Activated CD8-positive, alpha-beta memory T cell treated with anti-CD3 and anti-CD28 coated beads, Interleukin-2, amount 50 U/mL, for 4 hours (primary cell): ENCODE measurements at regions not wholly inside any gene's neighbourhood (a gene's known extent, or its start where the extent isn't known, plus 50 kb on each side); places are given as distances from the start of the nearest gene placed in this dataset.
"Not testable (repeated sequence)": the region's sequence is repeated elsewhere in the genome, so short reads cannot be mapped to it uniquely, and the experiment has no call there.

Experiments
- DNase-seq: peaks from one replicate; pipeline ENCODE4 v3.0.0-alpha.2; 2020

DNA sequence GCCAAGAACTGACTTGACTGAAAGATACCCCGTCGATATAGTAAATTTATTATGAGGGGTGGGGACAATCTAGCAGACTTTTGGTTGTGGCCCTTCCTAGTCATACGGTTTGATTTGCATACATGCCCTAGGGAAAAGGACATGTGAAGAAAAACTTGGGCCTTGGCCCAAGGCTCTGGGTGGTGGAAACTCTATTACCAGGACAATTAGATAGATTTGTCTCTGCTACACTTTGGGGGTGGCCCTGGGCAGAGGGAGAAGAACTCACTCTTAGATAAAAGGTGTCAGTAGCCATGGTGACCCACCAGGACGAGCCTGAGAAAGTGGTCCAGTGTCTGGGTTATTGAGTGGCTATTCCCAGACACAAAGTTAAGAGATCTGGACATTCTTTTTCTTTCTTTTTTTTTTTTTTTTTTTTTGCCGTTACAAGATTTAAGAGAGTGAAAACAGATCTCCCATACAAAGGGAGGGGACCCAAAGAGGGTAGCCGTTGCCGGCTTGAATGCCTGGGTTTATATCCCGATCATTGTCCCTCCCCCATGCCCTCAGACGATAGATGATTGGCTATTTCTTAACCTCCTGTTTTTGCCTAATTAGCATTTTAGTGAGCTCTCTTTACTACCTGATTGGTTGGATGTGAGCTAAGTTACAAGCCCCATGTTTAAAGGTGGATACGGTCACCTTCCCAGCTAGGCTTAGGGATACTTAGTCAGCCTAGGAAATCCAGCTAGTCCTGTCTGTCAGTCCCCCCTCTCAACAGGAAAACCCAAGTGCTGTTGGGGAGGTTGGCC, 96.4 kb upstream of the SMAD3 start:
- no peak for DNase-seq

DNA sequence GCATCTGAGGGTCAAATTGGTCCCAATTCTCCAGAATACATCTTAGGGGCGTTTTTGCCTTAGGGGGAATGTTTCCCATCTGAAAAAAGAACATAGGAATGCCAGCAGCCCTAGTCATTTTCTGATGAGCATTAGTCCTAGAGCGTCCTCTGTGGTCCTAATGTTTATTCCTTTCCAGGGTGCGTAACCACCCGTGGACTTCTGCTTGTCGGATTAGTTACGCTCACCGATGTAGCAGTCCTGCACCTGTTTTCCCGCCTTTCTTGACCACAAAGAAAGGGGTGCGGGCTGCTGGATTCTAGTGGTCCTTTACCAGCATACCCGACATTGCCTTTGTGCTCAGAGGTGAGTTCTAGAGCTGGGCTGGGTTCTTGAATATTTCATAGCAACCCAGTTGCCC, 91.3 kb upstream of the SMAD3 start:
- not testable (repeated sequence) for DNase-seq

DNA sequence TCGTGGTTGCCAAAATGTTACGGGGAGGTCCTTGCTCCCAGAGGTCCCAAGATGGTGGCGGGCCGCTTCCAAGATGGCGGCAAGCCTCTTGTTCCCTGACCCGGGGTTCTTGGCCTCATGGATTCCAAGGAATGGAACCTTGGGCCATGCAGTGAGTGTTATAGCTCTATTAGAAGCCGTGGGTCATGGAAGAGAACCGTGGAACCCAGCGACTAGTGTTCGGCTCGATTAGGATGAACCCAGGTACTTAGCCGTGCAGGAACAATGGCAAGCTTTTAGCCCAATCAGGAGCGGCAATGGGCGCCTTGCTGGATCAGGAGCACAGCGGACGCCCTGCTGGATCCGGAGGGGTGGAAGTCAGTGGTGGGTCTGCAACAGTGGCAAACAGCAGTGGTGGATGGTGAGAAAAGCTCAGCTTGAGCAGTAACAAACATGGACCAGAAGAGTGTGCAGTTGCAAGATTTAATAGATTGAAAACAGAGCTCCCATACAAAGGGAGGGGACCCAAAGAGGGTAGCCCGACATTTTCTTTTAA, 89.2 kb upstream of the SMAD3 start:
- not testable (repeated sequence) for DNase-seq

DNA sequence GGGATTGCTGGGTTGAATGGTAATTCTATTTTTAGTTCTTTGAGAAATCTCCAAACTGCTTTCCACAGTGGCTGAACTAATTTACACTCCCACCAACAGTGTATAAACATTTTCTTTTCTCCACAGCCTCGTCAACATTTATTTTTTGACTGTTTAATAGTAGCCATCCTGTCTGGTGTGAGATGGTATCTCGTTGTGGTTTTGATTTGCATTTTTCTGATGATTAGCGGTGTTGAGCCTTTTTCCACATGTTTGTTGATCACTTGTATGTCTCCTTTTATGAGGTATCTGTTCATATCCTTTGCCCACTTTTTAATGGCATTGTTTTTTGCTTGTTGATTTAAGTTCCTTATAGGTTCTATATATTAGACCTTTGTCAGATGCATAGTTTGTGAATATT, 85.1 kb upstream of the SMAD3 start:
- not testable (repeated sequence) for DNase-seq

DNA sequence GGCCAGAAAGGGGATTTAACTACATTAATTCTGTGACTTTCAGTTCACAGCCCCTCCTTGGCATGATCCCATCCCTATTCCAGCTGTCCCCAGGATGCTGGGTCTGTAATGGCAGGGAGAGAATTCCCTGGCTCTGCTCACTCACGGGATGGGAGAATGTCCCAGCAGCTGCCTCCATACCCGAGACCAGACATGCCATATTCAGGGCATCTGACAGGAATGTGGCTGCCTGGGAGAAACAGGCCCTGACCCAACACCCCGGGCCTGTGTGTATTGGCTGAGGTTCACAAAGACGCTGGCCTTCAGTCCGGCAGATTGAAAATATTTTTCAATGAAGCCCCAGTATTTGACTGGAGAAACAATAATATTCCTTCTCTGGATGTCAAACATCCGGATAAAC, 83.6 kb upstream of the SMAD3 start:
- no peak for DNase-seq

DNA sequence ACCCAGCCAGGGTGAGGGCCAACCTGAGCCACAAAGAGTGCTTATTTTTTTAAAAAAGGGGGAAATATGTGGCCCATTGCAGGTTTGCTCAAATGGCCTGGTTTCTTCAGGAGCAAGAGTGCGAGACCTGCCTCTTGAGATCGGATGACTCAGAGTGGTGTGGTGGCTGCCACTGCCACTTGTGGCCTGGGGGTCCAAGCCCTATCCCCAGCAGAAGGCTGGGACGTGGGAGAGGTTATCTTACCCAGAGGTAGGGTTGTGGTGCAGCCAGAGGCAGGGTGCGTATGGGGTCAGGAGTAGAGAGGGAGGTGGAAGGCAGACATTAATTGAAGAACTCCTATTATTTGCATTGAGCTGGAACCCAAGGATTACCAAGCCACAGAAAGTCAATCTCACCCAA, 83.2 kb upstream of the SMAD3 start:
- DNase-seq: no peak

DNA sequence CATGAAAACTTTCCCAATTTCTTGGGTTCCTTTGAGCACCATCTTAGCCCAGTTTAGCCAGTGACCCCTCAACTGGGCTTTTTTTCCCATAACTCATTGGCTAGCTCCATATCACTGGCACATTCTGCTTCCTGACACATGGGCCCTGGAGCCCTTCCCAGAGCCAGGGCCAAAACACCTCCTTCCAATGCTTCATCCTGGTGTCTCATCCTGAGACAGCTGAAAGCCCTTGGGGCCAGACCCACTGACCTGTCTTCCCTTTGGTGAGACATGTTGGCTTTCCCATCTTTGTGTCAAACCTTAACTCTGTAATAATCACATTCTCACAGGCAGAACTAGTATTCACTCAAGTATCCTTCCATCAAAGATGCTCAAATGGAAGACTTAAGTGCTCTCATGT, 82.6 kb upstream of the SMAD3 start:
- DNase-seq: no peak

DNA sequence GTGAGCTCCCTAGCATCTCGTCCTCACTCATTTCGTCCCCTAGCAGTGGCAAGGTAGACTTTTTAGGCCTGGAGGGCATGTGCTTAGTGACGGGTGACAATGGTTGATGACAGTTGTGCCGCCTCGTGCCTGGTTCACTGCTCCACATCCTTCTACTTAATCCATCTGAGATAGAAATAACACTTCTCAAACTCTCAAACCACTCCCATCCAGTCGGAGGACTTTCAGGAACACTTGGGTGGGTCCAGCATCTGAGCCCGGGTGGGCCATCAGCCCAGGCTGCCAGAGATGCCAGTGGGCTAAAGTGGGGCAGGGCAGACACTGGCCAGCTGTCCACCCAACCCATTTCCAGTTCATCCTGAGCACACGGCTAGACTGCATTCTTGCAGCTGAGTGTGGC, 79.7 kb upstream of the SMAD3 start:
- no peak for DNase-seq

DNA sequence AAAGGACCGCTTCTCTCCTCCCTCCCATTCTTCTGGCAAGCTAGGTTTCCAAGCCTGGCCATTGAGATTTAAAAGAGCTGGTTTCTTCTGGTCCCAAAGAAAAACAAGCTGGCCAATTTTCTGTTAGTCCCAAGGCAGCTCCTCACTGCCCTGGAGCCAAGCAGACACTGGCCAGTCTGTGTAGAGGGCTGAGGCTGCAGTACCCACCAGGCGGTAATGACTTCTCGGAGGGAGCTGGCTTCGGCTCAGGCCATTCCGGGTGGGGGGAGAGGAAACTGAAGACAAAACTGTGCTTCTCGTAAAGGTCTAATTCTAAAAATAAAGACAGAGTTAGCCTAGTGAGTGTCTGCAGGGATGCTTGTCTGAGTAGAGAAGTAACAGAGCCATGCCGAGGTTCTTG, 78.5 kb upstream of the SMAD3 start:
- no peak for DNase-seq

DNA sequence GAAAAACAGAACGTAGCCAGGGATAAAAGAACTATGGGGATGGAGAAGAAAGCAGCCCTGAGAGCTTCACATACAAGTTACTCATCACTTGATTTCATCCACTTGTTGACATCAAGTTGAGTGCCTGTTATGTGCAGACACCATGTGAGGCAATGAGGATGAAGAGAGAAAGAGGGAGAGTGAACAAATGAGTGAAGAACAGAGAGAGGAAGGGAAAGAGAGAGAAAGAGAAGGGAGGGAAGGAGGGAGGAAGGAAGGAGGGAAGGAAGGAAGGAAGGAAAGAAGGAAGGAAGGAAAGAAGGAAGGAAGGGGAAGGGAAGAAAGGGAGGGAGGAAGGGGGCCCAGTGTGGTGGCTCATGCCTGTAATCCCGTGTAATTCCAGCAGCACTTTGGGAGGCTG, 72.3 kb upstream of the SMAD3 start:
- DNase-seq: no peak

DNA sequence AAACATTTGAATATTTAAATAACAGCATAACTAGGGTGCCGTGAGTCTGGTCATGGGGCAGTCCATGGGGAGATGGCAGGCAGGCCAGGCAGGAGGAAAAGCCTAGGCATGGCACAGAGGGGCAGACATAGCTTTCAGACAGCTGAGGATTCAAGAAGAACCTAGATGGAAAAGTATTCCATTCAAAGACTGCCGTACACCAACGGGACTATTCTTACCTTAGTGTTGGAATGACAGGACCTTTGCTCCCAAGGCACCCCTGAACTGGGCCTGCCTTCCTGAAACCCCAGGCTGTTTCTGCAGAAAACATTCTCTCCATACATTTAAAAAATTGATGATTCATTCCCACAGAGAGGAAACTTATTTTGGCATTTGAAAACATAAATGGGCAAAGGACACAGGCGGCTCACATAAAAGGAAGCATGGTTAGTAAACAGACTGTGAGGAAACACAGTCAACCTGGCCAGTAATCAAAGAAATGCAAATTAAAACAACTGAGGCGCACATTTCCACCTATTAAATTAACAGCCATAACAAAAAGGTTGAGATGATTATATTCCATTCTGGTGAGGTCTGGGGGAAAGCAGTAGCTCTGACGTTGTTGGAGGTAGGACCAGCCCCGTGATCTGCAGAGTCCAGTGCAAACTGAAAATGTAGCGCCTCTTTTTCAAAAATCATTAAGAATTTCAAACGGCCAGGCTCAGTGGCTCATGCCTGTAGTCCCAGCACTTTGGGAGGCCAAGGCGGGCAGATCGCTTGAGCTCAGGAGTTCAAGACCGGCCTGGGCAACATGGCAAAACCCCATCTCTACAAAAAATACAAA, 71.3 kb upstream of the SMAD3 start:
- no peak for DNase-seq

DNA sequence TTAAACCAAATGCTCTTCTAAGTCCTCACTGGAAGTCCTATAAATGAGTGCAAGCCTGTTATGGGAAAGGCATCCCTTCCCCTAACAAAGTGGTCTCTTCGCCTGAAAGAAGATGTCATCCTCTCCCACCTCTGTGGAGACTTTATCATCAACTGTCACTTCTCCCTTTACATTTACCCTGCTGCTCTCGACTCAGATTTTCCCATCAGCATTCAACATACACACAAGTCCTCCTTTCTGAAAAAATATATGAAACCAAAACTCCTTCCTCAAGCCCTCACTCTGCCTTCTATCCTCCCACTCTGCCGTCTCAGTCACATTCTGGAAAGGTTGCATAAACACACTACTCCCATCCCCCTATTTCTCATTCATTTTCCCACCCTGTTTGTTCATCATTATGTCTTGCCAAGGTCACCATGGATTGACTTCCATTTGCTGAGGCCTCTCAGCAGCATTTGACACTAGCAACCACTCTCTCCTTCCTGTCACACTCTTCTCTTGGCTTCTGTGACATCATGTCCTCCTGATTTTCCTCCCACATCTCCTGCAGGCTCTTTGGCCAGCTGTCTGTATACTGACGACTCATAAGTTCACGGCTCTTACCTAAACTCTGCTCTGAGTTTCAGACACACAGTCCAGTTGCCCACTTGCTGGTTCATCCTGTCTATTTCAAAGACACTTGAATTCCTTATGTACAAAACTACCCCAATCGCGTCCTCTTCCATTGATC, 70.3 kb upstream of the SMAD3 start:
- no peak for DNase-seq

DNA sequence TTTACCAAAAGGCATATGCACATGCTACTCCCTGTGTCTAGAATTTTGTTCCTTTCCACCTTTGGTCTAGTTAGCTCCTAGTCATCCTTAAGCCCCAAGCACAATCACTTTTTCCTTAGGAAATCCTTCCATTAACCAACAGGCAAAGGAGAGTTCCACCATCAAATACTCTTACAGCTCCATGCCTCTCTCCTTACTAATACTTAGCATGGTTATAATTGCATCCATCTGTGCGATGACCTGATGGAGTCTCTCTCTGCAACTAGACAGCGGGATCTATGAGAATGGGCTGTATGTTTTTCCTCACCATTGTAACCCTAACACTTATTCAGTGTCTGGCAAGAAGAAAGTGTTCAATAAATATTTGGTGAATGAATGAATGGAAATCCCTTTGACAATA, 69.3 kb upstream of the SMAD3 start:
- DNase-seq: no peak

DNA sequence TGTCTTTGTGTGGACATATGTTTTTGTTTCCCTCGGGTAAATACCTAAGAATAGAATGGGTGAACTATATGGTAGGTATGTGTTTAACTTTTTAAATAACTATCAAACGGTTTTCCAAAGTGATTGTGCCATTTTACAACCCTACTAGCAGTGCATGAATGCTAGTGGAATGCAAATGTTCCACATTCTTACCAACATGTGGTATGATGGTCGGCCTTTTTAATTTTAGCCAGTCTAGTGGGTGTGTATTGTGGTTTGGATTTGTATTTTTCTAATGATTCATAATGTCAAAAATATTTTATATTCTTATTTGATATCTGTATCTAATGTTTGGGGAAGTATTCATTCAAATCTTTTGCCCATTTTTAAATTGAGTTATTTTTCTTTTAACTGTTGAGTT, 68.2 kb upstream of the SMAD3 start:
- no peak for DNase-seq

DNA sequence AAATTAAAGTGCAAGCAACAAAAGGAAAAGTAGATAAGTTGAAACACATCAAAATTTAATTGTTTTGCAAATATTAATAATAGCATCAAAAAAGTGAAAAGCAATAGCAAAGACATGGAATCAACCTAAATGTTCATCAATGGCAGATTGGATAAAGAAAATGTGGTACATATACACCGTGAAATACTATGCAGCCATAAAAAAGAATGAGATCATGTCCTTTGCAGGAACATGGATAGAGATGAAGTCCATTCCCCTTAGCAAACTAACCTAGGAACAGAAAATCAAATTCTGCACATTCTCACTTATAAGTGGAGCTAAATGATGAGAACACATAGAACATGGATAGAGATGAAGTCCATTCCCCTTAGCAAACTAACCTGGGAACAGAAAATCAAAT, 67.2 kb upstream of the SMAD3 start:
- DNase-seq: not testable (repeated sequence)

DNA sequence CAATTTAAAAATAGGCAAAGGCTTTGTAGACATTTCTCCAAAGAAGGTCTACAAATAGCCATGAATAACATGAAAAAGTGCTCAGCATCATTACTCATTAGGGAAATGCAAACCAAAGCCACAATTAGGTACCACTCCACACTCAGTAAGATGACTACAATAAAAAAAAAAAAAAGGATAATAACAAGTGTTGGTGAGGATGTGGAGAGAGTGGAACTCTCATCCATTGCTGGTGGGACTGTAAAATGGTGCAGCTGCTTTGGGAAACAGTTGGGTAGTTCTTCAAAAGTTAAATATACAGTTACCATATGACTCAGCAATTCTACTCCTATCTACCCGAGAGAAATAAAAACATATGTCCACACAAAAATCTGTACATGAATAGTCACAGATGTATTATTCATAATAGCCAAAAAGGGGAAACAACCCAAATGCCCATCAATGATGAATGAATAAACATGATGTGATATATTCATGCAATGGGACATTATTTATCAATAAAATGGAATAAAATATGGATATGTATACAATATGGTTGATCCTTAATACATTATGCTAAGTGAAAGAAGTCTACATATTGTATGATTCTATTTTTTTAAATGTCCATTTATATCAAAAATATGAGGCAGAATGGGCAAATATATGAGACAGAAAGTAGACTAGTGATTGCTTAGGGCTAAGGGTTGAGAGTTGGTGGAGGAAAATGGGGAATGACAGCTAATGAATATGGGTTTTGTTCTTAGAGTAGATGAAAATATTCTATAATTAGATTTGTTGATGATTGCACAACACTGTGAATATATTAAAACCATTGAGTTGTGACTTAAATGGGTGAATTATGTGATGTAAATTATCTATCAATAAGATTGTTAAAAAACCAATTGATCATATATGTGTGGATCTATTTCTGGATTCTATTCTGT, 66.1 kb upstream of the SMAD3 start:
- DNase-seq: no peak

DNA sequence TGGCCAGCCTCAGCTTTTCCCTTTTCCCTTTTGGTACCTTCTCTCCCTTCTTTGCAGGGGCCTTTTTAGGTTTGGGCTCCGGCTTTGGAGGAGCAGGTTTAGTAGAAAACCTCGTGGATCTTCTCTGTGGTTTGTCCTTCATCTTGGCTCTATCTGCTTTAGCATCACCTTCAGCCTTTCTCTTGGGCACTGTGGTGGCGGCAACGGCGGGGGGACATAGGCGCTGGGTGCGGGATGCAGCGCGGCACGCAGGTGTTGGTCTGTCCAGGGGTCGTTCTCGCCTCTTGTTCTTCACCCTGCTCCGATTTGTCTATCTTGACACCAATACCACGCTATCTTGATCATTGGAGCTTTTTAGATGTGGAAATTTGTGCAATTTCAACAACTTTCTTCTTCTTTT, 64.5 kb upstream of the SMAD3 start:
- no peak for DNase-seq

DNA sequence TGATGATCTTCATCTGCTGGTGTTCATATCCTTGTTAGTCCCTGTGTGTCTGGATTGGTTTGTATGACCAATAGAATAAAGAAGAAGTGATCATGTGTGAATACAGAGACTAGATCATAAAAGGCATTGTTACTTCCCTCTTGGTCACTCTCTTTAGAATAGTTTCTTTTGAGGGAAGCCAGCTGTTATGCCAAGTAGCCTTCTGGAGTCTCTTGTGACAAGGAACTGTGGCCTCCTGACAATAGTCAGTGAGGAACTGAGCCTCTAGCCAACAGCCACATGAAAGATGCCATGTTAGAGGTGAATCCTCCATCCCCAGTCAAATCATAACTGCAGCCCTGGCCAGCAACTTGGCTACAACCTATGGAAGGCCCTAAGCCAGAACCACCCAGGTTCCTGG, 63.0 kb upstream of the SMAD3 start:
- DNase-seq: no peak

DNA sequence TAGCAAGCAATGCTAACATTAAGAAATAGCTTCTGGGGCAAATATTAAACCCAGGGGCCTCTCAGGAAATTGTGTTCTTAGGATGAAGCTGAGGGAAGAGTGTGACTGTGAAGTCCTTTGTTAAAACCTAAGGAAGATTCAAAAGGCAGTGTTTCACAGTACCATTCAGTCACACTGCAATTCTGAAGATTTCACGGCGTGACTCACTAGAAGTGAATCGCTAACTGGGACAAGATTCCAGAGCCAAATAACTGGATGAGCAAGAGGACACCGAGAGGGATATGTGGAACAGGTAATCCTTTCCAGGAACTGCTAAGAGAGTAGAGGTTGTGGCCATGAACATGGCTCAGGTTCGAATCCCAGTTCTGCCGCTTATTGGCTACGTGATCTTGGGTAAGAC, 61.8 kb upstream of the SMAD3 start:
- no peak for DNase-seq

DNA sequence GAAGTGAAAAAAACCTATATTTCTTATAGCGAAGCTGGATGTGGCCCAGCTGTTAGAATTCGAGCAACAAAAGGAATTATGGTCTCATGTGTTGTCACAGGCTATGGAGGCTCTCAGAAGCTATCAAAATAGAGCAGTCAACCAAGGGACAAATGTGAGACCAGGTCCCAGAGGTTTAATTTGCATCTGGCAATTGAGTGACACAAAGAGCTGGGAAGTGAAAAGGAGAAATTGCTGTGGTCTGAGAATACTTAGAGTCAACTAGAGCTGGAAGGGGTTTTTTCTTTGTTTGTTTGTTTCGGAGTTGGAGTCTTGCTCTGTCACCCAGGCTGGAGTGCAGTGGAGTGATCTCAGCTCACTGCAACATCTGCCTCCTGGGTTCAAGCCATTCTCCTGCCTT, 61.3 kb upstream of the SMAD3 start:
- no peak for DNase-seq

DNA sequence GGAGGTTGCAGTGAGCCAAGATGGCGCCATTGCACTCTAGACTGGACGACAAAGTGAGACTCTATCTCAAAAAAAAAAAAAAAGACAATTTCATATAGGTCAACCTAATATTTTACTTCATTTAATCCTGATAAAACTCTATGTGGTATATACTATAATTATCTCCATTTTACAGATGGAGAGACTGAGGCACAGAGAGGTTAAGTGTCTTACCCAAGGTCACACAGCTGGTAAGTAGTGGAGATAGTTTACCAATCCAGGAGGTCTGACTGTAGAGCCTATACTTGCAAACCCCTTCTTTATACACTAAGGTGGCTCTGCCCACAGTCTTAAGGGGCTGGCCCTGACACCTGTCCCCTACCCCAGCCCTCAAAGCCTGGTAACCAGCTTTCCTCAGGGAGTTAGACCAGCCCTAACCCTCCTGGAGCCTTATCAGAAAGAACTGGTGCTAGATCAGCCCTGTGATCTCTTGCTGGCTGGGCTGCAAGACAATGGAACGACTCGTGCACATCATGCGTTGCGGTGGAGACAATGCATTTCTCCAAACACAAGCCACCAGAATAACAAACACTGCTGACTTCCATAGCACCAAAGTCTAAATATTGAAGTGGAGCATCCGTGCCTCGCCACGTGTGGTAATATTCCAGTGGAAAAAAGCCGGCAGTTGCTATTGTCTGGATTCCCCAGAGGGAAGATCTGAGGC, 60.0 kb upstream of the SMAD3 start:
- DNase-seq: no peak
